NCI-H2227 (cell line): ENCODE measurements at regions not wholly inside any gene's neighbourhood (a gene's known extent, or its start where the extent isn't known, plus 50 kb on each side); places are given as distances from the start of the nearest gene placed in this dataset.

Source experiments
- DNase-seq: peaks from one replicate; lab custom pipeline; 2025; ENCODE audit not compliant: unreplicated experiment; lab: John Stamatoyannopoulos, UW

DNA sequence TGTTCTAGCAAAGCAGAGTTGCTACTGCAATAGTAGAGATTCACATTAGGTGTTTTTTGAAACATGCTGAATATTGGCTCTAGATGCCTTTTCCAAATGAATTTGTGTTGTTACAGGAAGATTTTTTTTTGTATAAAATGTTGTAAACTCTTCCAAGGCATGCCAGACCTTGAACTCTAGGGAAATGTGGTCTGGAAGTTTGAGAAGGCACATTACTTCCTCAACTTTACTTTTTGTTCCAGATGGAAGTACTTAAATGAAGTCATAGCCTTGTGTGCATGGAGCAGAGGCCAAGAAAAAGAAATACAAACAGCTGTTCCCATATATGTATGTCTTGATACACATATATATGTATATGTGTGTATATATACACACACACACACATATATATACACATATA is 585.7 kb upstream of the MARCKS start:
- DNase-seq: no peak

GRCh38 chr6:113276601-113277000 is 580.5 kb upstream of the MARCKS start:
- DNase-seq: no peak

DNA sequence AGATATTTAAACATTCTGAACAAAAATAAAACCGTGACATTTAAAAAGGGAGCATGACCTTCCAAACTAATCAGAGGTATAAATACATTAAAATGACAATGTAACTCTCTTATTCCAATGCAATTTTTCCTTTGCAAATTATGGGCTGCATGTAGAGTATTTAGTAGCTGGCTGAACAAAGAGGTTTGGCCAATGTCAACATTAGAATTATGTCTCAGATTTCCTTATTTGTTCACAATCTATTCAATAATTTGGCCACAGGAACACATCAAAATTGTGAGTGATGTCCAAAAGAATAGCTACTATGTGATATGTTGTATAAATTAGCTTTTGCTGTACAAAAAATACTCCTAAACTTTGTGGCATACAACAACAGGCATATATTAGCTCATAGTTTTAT is 580.0 kb upstream of the MARCKS start:
- no peak for DNase-seq

DNA sequence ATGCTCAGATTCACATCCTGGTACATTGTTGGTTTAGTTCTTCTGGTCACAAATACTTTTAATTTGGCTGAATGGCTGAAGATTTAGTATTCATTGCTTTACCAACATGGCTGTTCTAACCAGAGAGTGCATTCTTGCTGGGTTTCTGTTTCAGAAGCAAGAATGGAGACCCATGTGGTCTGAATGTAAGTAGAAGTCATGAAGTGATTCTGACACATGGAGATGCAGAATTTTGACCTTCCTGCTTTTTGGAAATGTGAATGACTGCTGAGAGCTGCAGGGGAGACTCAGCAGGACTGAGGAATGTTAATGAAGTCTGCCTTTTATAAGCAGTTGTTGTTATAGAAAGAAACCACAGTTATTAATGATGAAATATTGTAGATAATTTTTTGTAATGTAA is 576.1 kb upstream of the MARCKS start:
- no peak for DNase-seq

DNA sequence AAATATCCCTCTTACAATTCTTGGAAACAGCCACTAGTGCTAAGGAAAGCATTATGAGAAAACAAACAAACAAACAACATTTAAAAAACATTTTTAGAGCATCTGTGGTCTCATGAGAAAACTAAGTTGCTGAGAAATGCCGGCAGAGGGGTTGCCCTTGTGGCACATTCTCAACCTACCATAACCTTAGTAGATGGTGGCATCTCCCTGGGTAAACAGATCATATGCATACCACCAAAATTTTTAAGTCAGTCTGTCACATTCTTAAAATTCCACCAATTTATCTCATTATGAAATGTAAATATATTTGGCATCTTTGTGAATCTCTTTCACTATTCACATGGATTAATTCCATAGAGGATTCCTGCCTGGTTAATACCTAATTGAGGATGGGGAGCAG is 575.7 kb upstream of the MARCKS start:
- DNase-seq: no peak

DNA sequence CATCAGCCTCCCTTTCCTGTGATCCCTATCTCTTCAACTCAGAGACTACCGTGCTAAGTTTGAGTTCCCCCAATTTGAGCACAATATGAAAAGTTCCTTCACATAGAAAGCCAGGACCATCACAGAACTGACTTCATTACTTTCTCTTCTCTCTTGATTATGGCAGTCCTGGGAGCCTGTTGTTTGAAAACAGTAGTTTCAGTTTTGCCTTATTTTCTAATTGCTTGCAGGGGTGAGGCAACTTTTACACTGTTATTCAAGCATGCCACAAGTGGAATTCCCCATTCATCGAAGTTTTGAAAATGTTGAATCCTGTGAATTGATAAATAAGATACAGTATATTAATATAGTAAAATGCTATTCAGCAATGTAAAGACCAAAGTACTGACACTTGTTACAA is 569.7 kb upstream of the MARCKS start:
- DNase-seq: no peak

GRCh38 chr6:113288409-113288808 is 568.7 kb upstream of the MARCKS start:
- no peak for DNase-seq

DNA sequence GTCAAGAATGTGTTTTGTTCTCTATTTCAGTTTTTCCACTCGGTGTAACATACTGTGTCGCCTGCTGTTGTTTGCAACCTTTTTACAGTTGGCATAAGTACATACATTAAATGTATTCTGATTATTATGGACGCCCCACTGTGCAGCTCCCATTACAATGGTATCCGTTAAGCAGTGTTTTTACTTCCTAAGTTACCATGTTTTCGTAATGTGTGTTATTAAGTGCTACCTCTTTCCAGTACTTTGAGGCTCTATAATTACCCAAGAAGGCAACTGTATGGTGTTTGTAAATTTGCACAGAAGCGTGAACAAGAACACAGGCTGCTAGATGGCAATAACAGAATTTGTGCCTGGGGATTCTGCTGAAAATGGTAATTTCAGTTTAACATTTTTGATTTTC is 568.0 kb upstream of the MARCKS start:
- peak; percentile 77 for DNase-seq

DNA sequence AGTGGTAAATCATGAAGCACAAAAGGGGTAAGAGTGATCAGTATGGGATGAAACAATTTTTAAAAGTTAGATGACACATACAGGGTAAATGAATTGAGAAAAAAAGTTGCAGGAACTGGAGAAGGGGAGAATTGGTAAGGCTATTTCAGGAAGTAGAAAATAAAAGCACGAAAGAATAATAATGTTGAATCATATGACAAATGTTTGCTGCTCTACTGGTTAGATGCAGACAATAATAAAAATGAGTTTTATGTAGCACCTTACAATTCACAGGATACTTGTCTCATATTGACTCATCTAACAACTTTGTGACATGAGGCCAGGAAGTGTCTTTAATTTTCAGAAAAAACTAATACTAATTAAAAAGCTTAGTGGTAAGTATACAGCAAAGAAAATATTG is 566.5 kb upstream of the MARCKS start:
- DNase-seq: no peak

GRCh38 chr6:113291751-113292445 is 565.2 kb upstream of the MARCKS start:
- DNase-seq: no peak

DNA sequence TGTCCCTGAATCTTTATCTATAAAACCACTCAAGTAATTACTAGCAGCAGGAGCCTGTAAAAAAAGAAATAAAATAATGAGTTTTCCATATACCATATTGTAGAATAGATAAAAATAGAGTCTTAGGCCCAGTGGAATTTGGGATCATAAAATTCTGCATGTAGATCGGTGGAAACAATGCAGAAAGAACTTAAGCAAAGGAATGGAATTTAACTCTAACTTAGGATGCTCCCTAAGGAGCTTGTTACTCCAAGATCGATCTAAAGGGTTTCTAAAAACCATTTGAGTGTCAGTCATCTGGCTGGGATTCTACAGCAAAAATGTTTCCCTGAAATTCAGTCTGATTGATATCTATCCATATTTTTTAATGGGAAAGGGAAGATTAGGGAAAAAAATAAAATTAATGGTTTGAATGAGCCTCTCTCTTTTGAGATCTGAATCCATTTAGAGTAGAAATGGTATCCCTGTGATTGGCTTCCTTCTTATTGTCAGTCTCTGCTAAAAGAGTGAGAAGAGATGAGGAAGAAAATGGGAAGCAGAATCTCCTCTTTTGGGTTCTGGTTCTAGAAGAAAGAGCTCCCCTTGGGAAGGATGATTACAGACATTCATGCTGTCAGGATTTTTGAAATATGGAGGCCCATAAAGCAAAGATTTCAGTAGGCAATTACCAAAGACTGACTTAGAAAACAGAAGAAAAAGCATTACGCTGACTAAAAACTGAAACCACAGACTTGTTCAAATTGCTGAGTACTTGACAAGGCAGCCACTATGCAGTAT is 564.3 kb upstream of the MARCKS start:
- DNase-seq: no peak

- no peak for DNase-seq
Measured at GRCh38 chr6:113293423-113293740, 563.8 kb upstream of the MARCKS start.

GRCh38 chr6:113299531-113299930 is 557.6 kb upstream of the MARCKS start:
- no peak for DNase-seq

DNA sequence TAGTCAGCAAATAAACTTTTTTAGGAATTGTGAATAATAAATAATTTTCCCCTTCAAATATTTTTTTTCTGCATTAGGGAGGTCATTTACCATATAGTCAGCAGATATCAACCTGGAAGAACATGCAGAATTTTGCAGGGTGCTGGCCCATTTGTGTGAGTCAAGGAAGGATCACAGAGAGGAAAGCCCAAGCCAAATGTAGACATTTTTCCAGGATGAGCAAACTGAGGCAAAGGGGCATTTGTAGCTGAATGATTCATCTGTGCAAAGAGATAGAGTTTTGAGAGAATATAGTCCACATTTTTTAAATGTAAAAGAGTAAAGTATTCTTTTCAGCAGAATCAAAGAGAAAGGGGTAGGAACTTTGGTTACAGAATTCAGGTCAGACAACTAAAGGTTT is 555.5 kb upstream of the MARCKS start:
- DNase-seq: no peak

- DNase-seq: no peak
Measured at GRCh38 chr6:113304116-113304515, 553.0 kb upstream of the MARCKS start.

- no peak for DNase-seq
Measured at GRCh38 chr6:113306552-113307145, 550.5 kb upstream of the MARCKS start.

- no peak for DNase-seq
Measured at GRCh38 chr6:113308266-113308665, 548.9 kb upstream of the MARCKS start.

GRCh38 chr6:113313841-113314240 is 543.3 kb upstream of the MARCKS start:
- DNase-seq: no peak

DNA sequence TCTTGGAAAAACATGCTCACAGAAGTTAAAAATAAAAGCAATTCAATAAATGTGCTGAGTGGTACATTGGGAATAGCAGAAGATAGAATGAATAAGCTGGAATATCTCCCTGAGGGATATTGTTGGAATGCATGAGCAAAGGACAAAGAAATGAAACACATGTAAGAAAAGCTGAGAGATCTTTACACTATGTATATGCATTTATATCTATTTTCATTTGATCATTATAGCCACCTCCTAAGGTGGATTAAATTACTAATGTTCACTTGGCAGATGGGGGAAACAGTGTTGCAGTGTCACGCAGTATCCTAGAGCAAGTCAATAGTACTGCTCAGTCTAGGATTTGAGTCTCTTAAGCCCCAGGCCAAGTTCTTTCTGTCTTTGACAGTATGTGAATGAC is 542.0 kb upstream of the MARCKS start:
- DNase-seq: no peak

DNA sequence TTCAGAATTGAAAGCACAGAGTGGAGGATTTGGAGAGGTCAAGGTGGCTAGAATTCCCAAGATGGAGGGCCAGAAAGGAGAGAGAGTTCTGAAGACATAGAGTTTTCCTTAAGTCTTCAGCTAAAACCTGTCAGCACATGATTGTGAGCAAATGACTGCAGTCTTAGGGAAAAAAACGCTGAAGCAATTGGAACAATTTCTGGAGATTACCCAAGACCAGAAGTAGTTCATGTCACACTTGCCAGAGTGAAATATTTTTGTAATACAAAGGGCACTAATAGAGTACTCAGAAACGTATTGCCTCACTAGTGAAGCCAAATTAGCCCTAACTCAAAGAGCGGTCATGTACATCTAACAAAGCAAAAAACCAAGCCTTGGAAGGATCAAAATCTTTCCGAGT is 541.3 kb upstream of the MARCKS start:
- no peak for DNase-seq

GRCh38 chr6:113317442-113317841 is 539.7 kb upstream of the MARCKS start:
- peak; percentile 82 for DNase-seq

DNA sequence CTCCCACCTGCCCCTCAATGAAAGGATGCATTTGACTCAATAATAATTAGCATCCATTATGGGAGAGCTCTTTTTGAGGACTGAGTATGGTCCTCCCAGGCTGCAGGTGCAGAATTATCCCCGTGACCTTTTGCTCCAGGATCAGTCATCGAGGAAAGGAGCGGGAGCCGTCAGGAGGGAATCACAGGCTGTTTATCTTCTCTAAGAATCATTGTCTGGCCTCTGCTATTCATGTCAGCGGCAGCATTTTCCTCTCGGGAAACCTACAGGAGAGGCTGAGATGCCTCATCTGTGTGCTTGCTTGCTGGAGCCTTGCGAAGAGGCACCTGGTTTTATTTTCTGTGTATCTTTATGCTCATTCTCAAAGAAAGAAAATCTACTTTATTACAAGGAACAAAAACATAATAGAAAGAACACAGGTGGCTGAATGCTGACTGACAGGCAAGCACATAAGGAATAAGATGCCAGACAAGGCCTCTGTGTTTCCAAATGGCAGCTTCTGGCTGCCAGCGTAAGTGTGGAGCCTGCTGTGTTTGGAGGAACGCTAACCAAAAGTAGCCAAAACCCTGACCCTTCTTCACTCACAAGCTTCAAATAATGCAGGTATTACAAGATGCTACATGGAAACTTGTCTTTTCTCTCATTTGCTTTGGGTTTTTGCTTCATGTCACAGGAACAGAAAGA is 539.1 kb upstream of the MARCKS start:
- DNase-seq: peak; percentile 86
